ENCODE measurements at regions not wholly inside any gene's neighbourhood (a gene's known extent, or its start where the extent isn't known, plus 50 kb on each side); places are given as distances from the start of the nearest gene placed in this dataset.

GRCh38 chr15:47394286-47394809 is 323.0 kb upstream of the SEMA6D start:
- no peak for DNase-seq

- no peak for DNase-seq
These were observed 322.2 kb upstream of the SEMA6D start for GRCh38 chr15:47395076-47395475.

GRCh38 chr15:47397655-47398054 is 319.6 kb upstream of the SEMA6D start:
- DNase-seq: no peak

- DNase-seq: no peak
These were observed 319.2 kb upstream of the SEMA6D start for GRCh38 chr15:47398132-47398531.

GRCh38 chr15:47398594-47398993 is 318.7 kb upstream of the SEMA6D start:
- no peak for DNase-seq

- DNase-seq: no peak
These were observed 318.2 kb upstream of the SEMA6D start for GRCh38 chr15:47399100-47399499.

- DNase-seq: no peak
These were observed 316.7 kb upstream of the SEMA6D start for GRCh38 chr15:47400603-47401002.

- no peak for DNase-seq
These were observed 315.9 kb upstream of the SEMA6D start for GRCh38 chr15:47401427-47401826.

- no peak for DNase-seq
These were observed 314.5 kb upstream of the SEMA6D start for GRCh38 chr15:47402829-47403228.

GRCh38 chr15:47404877-47405276 is 312.4 kb upstream of the SEMA6D start:
- no peak for DNase-seq

GRCh38 chr15:47405365-47406162 is 311.7 kb upstream of the SEMA6D start:
- no peak for DNase-seq

- no peak for DNase-seq
These were observed 309.6 kb upstream of the SEMA6D start for GRCh38 chr15:47407692-47408091.

GRCh38 chr15:47409038-47409437 is 308.3 kb upstream of the SEMA6D start:
- DNase-seq: no peak

- no peak for DNase-seq
These were observed 307.7 kb upstream of the SEMA6D start for GRCh38 chr15:47409600-47409999.

GRCh38 chr15:47410247-47410646 is 307.1 kb upstream of the SEMA6D start:
- DNase-seq: no peak

- no peak for DNase-seq
These were observed 305.6 kb upstream of the SEMA6D start for GRCh38 chr15:47411733-47412132.

- DNase-seq: no peak
These were observed 305.2 kb upstream of the SEMA6D start for GRCh38 chr15:47412136-47412535.

GRCh38 chr15:47412802-47413201 is 304.5 kb upstream of the SEMA6D start:
- DNase-seq: no peak

- DNase-seq: no peak
These were observed 303.1 kb upstream of the SEMA6D start for GRCh38 chr15:47414207-47414606.

GRCh38 chr15:47415539-47415971 is 301.8 kb upstream of the SEMA6D start:
- no peak for DNase-seq

GRCh38 chr15:47422881-47423665 is 294.2 kb upstream of the SEMA6D start:
- no peak for DNase-seq

GRCh38 chr15:47427463-47427862 is 289.8 kb upstream of the SEMA6D start:
- no peak for DNase-seq

GRCh38 chr15:47429376-47429775 is 287.9 kb upstream of the SEMA6D start:
- DNase-seq: no peak

- no peak for DNase-seq
These were observed 285.8 kb upstream of the SEMA6D start for GRCh38 chr15:47431501-47431900.

Data from NCI-H187 (cell line).